H9 (cell line): ENCODE measurements at regions not wholly inside any gene's neighbourhood (a gene's known extent, or its start where the extent isn't known, plus 50 kb on each side); places are given as distances from the start of the nearest gene placed in this dataset.

ENCODE experiments used
- DNase-seq: peaks from one replicate; pipeline ENCODE4 v3.0.0-alpha.2; 2017
- H2AFZ ChIP-seq: one replicate; pipeline ENCODE4 v1.6.1; 2013; ENCODE audit warnings: mild to moderate bottlenecking, low read length, control low read depth, moderate library complexity
- H2AK5ac ChIP-seq: 2 replicates; pipeline ENCODE4 v1.6.1; 2013; ENCODE audit warnings: low read length, control low read depth, mixed read lengths; ENCODE audit not compliant: insufficient read length
- H2BK120ac ChIP-seq: one replicate; pipeline ENCODE4 v1.6.1; 2013; ENCODE audit warnings: low read depth, mild to moderate bottlenecking, low read length, control low read depth, inconsistent platforms; ENCODE audit not compliant: poor library complexity, severe bottlenecking
- H2BK12ac ChIP-seq: 2 replicates; pipeline ENCODE4 v1.6.1; 2013; ENCODE audit warnings: low read length, control low read depth, mixed read lengths, low read depth; ENCODE audit not compliant: insufficient read length
- H2BK15ac ChIP-seq: 2 replicates; pipeline ENCODE4 v1.6.1; 2013; ENCODE audit warnings: low read depth, low read length, control low read depth
- H2BK20ac ChIP-seq: one replicate; pipeline ENCODE4 v1.6.1; 2013; ENCODE audit warnings: low read depth, mild to moderate bottlenecking, low read length, control low read depth, inconsistent platforms; ENCODE audit not compliant: poor library complexity, severe bottlenecking
- H2BK5ac ChIP-seq: 2 replicates; pipeline ENCODE4 v1.6.1; 2013; ENCODE audit warnings: low read length, control low read depth, mixed read lengths; ENCODE audit not compliant: insufficient read length
- H3K14ac ChIP-seq: 2 replicates; pipeline ENCODE4 v1.6.1; 2013; ENCODE audit warnings: low read length, control low read depth; ENCODE audit not compliant: insufficient read depth
- H3K18ac ChIP-seq: 2 replicates; pipeline ENCODE4 v1.6.1; 2013; ENCODE audit warnings: low read depth, mild to moderate bottlenecking, mixed read lengths, low read length, control low read depth; ENCODE audit not compliant: insufficient read length
- H3K23ac ChIP-seq: 2 replicates; pipeline ENCODE4 v1.6.1; 2013; ENCODE audit warnings: low read length, control low read depth, mixed read lengths, low read depth; ENCODE audit not compliant: insufficient read length
- H3K23me2 ChIP-seq: 2 replicates; pipeline ENCODE4 v1.6.1; 2013; ENCODE audit warnings: low read depth, mild to moderate bottlenecking, mixed read lengths, low read length, control low read depth; ENCODE audit not compliant: insufficient read length, poor library complexity, severe bottlenecking
- H3K27ac ChIP-seq: 2 replicates; pipeline ENCODE4 v1.5.1; 2013; ENCODE audit warnings: low read length, control low read depth, mixed read lengths, low read depth; ENCODE audit not compliant: insufficient read length
- H3K27me3 ChIP-seq: 2 replicates; pipeline ENCODE4 v1.6.1; 2013; ENCODE audit warnings: low read length, control low read depth, inconsistent platforms; ENCODE audit not compliant: insufficient read depth
- H3K4ac ChIP-seq: 2 replicates; pipeline ENCODE4 v1.6.1; 2013; ENCODE audit warnings: low read depth, mild to moderate bottlenecking, control low read depth, inconsistent platforms, low read length, moderate library complexity
- H3K4me1 ChIP-seq: 2 replicates; pipeline ENCODE4 v1.6.1; 2013; ENCODE audit warnings: low read length, control low read depth, inconsistent platforms; ENCODE audit not compliant: insufficient read depth
- H3K4me2 ChIP-seq: 2 replicates; pipeline ENCODE4 v1.6.1; 2013; ENCODE audit warnings: low read length, control low read depth, mixed read lengths; ENCODE audit not compliant: insufficient read length, insufficient read depth
- H3K56ac ChIP-seq: 2 replicates; pipeline ENCODE4 v1.6.1; 2013; ENCODE audit warnings: low read depth, mild to moderate bottlenecking, mixed read lengths, low read length, control low read depth; ENCODE audit not compliant: insufficient read length
- H3K79me1 ChIP-seq: 2 replicates; pipeline ENCODE4 v1.6.1; 2013; ENCODE audit warnings: low read depth, mild to moderate bottlenecking, moderate library complexity, low read length, control low read depth, inconsistent platforms; ENCODE audit not compliant: insufficient read depth, poor library complexity, severe bottlenecking
- H3K79me2 ChIP-seq: 2 replicates; pipeline ENCODE4 v1.6.1; 2013; ENCODE audit warnings: low read length, control low read depth, inconsistent platforms; ENCODE audit not compliant: insufficient read depth
- H3K9ac ChIP-seq: 2 replicates; pipeline ENCODE4 v1.6.1; 2013; ENCODE audit warnings: low read length, control low read depth, mixed read lengths; ENCODE audit not compliant: insufficient read length; ENCODE audit errors: extremely low read depth
- H3K9me3 ChIP-seq: one replicate; pipeline ENCODE4 v1.6.1; 2013; ENCODE audit warnings: low read depth, low read length, inconsistent platforms; ENCODE audit not compliant: control insufficient read depth
- H3T11ph ChIP-seq: one replicate; pipeline ENCODE4 v1.6.1; 2013; ENCODE audit warnings: mild to moderate bottlenecking, low read length, control low read depth, inconsistent platforms
- H4K20me1 ChIP-seq: one replicate; pipeline ENCODE4 v1.6.1; 2013; ENCODE audit not compliant: control insufficient read depth, insufficient read length, insufficient read depth
- H4K5ac ChIP-seq: 2 replicates; pipeline ENCODE4 v1.6.1; 2013; ENCODE audit warnings: low read depth, mild to moderate bottlenecking, mixed read lengths, low read length, control low read depth; ENCODE audit not compliant: insufficient read length
- H4K8ac ChIP-seq: replicated peaks from 2 replicates; pipeline ENCODE4 v1.6.1; 2013; ENCODE audit warnings: low read length, control low read depth, mixed read lengths, low read depth; ENCODE audit not compliant: insufficient read length
- H4K91ac ChIP-seq: 2 replicates; pipeline ENCODE4 v1.6.1; 2013; ENCODE audit warnings: low read depth, mild to moderate bottlenecking, moderate library complexity, mixed read lengths, low read length, control low read depth; ENCODE audit not compliant: insufficient read length
- H3K27ac Mint-ChIP-seq, 3 experiments: 2 replicates in 2 of 3; 3 replicates in 1 of 3; pipeline ENCODE4 v1.8.0; 2020 to 2021; ENCODE audit warnings: mixed read lengths in 3 of 3, mild to moderate bottlenecking in 1 of 3, moderate library complexity in 1 of 3
- H3K27me3 Mint-ChIP-seq: 2 replicates; pipeline ENCODE4 v1.8.0; 2021; ENCODE audit warnings: low read depth, mild to moderate bottlenecking, moderate library complexity, mixed read lengths
- H3K36me3 Mint-ChIP-seq, 3 experiments: 2 replicates in 2 of 3; 3 replicates in 1 of 3; pipeline ENCODE4 v1.8.0; 2020 to 2021; ENCODE audit warnings: low read depth in 3 of 3, mixed read lengths in 3 of 3; ENCODE audit not compliant: insufficient read depth in 1 of 3
- H3K4me1 Mint-ChIP-seq, 2 experiments: 2 replicates each; pipeline ENCODE4 v1.8.0; 2020; ENCODE audit warnings: mixed read lengths in 2 of 2
- H3K4me3 Mint-ChIP-seq, 2 experiments: 2 replicates in 1 of 2; 3 replicates in 1 of 2; pipeline ENCODE4 v1.8.0; 2020 to 2021; ENCODE audit warnings: mild to moderate bottlenecking in 2 of 2, mixed read lengths in 2 of 2, moderate library complexity in 1 of 2
- H3K9me3 Mint-ChIP-seq, 2 experiments: 2 replicates in 1 of 2; 3 replicates in 1 of 2; pipeline ENCODE4 v1.8.0; 2020; ENCODE audit warnings: mild to moderate bottlenecking in 2 of 2, mixed read lengths in 2 of 2, moderate library complexity in 1 of 2
- WGBS: extraction: QIAGEN DNeasy Blood & Tissue Kit; methylation state at CpG from one replicate; pipeline ENCODE4 v1.1.7; 2013; ENCODE audit warnings: missing lambda C conversion rate, low lambda C conversion rate, mixed read lengths; ENCODE audit not compliant: insufficient read length; ENCODE audit errors: extremely low coverage; 5-methylcytosine and 5-hydroxymethylcytosine counted together
- TF ChIP-seq, protein P1 (sequence below): fragments of 200-600 bp; sonication (generic); conservative IDR thresholded peaks from 3 replicates; pipeline ENCODE4 v1.8.0; 2021; ENCODE audit warnings: antibody characterized with exemption, mild to moderate bottlenecking

- Histone ChIP-seq H3K79me2 (no peaks in the 10 kb centered on the region), H2BK120ac (no peak overlapping the region), H2AK5ac (no peak overlapping the region), H3K14ac (no peak overlapping the region), H2BK20ac (no peak overlapping the region), H3K18ac (no peak overlapping the region), H3K4me2 (no peak overlapping the region), H3K9ac (no peak overlapping the region), H4K91ac (no peak overlapping the region), H2BK5ac (no peak overlapping the region), H4K8ac (no peak overlapping the region), H3K56ac (no peak overlapping the region), H3T11ph (no peak overlapping the region), H3K27ac (no peak overlapping the region), H2AFZ (no peak overlapping the region), H4K20me1 (no peaks in the 10 kb centered on the region), H3K23me2 (no peaks in the 10 kb centered on the region), H3K23ac (no peak overlapping the region), H3K9me3 (no peaks in the 10 kb centered on the region), H3K27me3 (no peaks in the 10 kb centered on the region; the same call in 1 of the 2 replicates), H3K4ac (no peak overlapping the region), H2BK15ac (no peak overlapping the region), H4K5ac (no peak overlapping the region), H2BK12ac (no peak overlapping the region), H3K79me1 (no peaks in the 10 kb centered on the region), H3K4me1 (no peaks in the 10 kb centered on the region)
- no peak overlapping the region for H3K4me3 Mint-ChIP-seq
- H3K27me3 Mint-ChIP-seq = peaks cover 53% of the 10 kb centered on the region
- H3K36me3 Mint-ChIP-seq = no peaks in the 10 kb centered on the region
- no CpG with 5 or more reads among the region's 11 CpGs for WGBS
- DNase-seq = no peak
- TF ChIP-seq, protein P1, sequence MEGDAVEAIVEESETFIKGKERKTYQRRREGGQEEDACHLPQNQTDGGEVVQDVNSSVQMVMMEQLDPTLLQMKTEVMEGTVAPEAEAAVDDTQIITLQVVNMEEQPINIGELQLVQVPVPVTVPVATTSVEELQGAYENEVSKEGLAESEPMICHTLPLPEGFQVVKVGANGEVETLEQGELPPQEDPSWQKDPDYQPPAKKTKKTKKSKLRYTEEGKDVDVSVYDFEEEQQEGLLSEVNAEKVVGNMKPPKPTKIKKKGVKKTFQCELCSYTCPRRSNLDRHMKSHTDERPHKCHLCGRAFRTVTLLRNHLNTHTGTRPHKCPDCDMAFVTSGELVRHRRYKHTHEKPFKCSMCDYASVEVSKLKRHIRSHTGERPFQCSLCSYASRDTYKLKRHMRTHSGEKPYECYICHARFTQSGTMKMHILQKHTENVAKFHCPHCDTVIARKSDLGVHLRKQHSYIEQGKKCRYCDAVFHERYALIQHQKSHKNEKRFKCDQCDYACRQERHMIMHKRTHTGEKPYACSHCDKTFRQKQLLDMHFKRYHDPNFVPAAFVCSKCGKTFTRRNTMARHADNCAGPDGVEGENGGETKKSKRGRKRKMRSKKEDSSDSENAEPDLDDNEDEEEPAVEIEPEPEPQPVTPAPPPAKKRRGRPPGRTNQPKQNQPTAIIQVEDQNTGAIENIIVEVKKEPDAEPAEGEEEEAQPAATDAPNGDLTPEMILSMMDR = no peak
- no peaks in the 10 kb centered on the region for H3K9me3 Mint-ChIP-seq
- no peak overlapping the region for H3K27ac Mint-ChIP-seq
- H3K4me1 Mint-ChIP-seq = peaks cover 4 to 7% of the 10 kb centered on the region in 2 experiments; a peak in 3 of 4 replicates
These were observed 72.1 kb downstream of the GCC1 start for GRCh38 chr7:127513311-127513710.
